ENCODE measurements at regions not wholly inside any gene's neighbourhood (a gene's known extent, or its start where the extent isn't known, plus 50 kb on each side); places are given as distances from the start of the nearest gene placed in this dataset.

- Histone ChIP-seq H3K27me3 (no peaks in the 10 kb centered on the region), H3K4me3 (no peak overlapping the region), H3K36me3 (no peaks in the 10 kb centered on the region), H3K4me1 (no peaks in the 10 kb centered on the region), H3K9me3 (no peaks in the 10 kb centered on the region), H3K27ac (no peak overlapping the region)
- DNase-seq (ENCODE audit: low spot score in 2 of 2) = no peak
- TF ChIP-seq CTCF (IDR thresholded peaks at IDR 0.05) (no peak), EP300 (IDR thresholded peaks at IDR 0.05) (no peak), POLR2AphosphoS5 (IDR thresholded peaks at IDR 0.05) (no peak)
- 77% methylated on average over 1 of the region's 1 CpG for WGBS
Measured at GRCh38 chr14:84856751-84857534, 673.0 kb upstream of the FLRT2 start.

- no peak overlapping the region for H3K27ac ChIP-seq
- no peak overlapping the region for H3K4me3 ChIP-seq
- H3K9me3 ChIP-seq = no peaks in the 10 kb centered on the region
- H3K4me1 ChIP-seq = no peaks in the 10 kb centered on the region
- no peaks in the 10 kb centered on the region for H3K36me3 ChIP-seq
- DNase-seq (ENCODE audit: low spot score in 2 of 2) = no peak
- no peak for TF ChIP-seq EP300 (IDR thresholded peaks at IDR 0.05)
- no peak for TF ChIP-seq POLR2AphosphoS5 (IDR thresholded peaks at IDR 0.05)
- no peak for TF ChIP-seq POLR2A (IDR thresholded peaks at IDR 0.05)
- TF ChIP-seq CTCF (IDR thresholded peaks at IDR 0.05) = no peak
- no peaks in the 10 kb centered on the region for H3K27me3 ChIP-seq
Measured at GRCh38 chr14:84857571-84857970, 672.4 kb upstream of the FLRT2 start.

GRCh38 chr14:84859116-84859515 is 670.8 kb upstream of the FLRT2 start:
- Histone ChIP-seq H3K9me3 (no peaks in the 10 kb centered on the region), H3K27me3 (no peaks in the 10 kb centered on the region), H3K4me3 (no peak overlapping the region), H3K36me3 (no peaks in the 10 kb centered on the region), H3K4me1 (no peaks in the 10 kb centered on the region), H3K27ac (no peak overlapping the region)
- TF ChIP-seq CTCF (IDR thresholded peaks at IDR 0.05) = no peak
- TF ChIP-seq EP300 (IDR thresholded peaks at IDR 0.05) = no peak
- TF ChIP-seq POLR2A (IDR thresholded peaks at IDR 0.05) = no peak
- no peak for TF ChIP-seq POLR2AphosphoS5 (IDR thresholded peaks at IDR 0.05)
- DNase-seq (ENCODE audit: low spot score in 2 of 2) = no peak
- 90% methylated on average over 4 of the region's 4 CpGs for WGBS

GRCh38 chr14:84864548-84865271 is 665.2 kb upstream of the FLRT2 start:
- Histone ChIP-seq H3K27me3 (no peaks in the 10 kb centered on the region), H3K27ac (no peak overlapping the region), H3K4me1 (no peaks in the 10 kb centered on the region), H3K4me3 (no peak overlapping the region), H3K36me3 (no peaks in the 10 kb centered on the region), H3K9me3 (no peaks in the 10 kb centered on the region)
- no peak for DNase-seq (ENCODE audit: low spot score in 2 of 2)
- TF ChIP-seq EP300 (IDR thresholded peaks at IDR 0.05) (no peak), CTCF (IDR thresholded peaks at IDR 0.05) (no peak), POLR2AphosphoS5 (IDR thresholded peaks at IDR 0.05) (no peak), POLR2A (IDR thresholded peaks at IDR 0.05) (no peak)
- 85% methylated on average over 2 of the region's 2 CpGs for WGBS

- WGBS = 95% methylated on average over 2 of the region's 2 CpGs
- H3K4me3 ChIP-seq = no peak overlapping the region
Measured at GRCh38 chr14:84871734-84872133, 658.2 kb upstream of the FLRT2 start.

More at GRCh38 chr14:84871734-84872133, 658.2 kb upstream of the FLRT2 start:
- no peak for TF ChIP-seq CTCF (IDR thresholded peaks at IDR 0.05)
- TF ChIP-seq EP300 (IDR thresholded peaks at IDR 0.05) = no peak
- no peak for TF ChIP-seq POLR2AphosphoS5 (IDR thresholded peaks at IDR 0.05)
- TF ChIP-seq POLR2A (IDR thresholded peaks at IDR 0.05) = no peak
- no peaks in the 10 kb centered on the region for H3K4me1 ChIP-seq
- no peak overlapping the region for H3K27ac ChIP-seq
- H3K36me3 ChIP-seq = no peaks in the 10 kb centered on the region
- no peaks in the 10 kb centered on the region for H3K27me3 ChIP-seq
- no peaks in the 10 kb centered on the region for H3K9me3 ChIP-seq
- DNase-seq (ENCODE audit: low spot score in 2 of 2) = no peak
